Liver (tissue), 8 donors: ENCODE measurements at regions not wholly inside any gene's neighbourhood (a gene's known extent, or its start where the extent isn't known, plus 50 kb on each side); places are given as distances from the start of the nearest gene placed in this dataset.

Experiments
- DNase-seq: peaks from one replicate; pipeline ENCODE4 v3.0.0-alpha.2; 2017; ENCODE audit warnings: low spot score
- H3K27ac ChIP-seq, 2 donors: one replicate each; pipeline ENCODE4 v1.7.0; 2013; ENCODE audit warnings: inconsistent platforms in 2 of 2, low read length in 2 of 2, control low read depth in 1 of 2, low read depth in 1 of 2, mild to moderate bottlenecking in 1 of 2
- H3K27me3 ChIP-seq, 4 donors: one replicate each; pipeline versions ENCODE4 v1.6.1 to v1.7.0; 2013; ENCODE audit warnings: low read length in 3 of 4, inconsistent platforms in 1 of 4, mild to moderate bottlenecking in 1 of 4, moderate library complexity in 1 of 4; ENCODE audit not compliant: control insufficient read depth in 4 of 4, insufficient read depth in 4 of 4
- H3K36me3 ChIP-seq, 4 donors: one replicate each; pipeline versions ENCODE4 v1.6.1 to v1.7.0; 2013; ENCODE audit warnings: low read length in 3 of 4, mild to moderate bottlenecking in 3 of 4, low read depth in 1 of 4, moderate library complexity in 1 of 4; ENCODE audit not compliant: control insufficient read depth in 4 of 4, insufficient read depth in 3 of 4
- H3K4me1 ChIP-seq, 4 donors: one replicate each; pipeline versions ENCODE4 v1.6.1 to v1.7.0; 2013; ENCODE audit warnings: low read length in 3 of 4, mild to moderate bottlenecking in 3 of 4, moderate library complexity in 1 of 4; ENCODE audit not compliant: control insufficient read depth in 4 of 4, insufficient read depth in 4 of 4
- H3K4me3 ChIP-seq, 3 donors: one replicate each; pipeline versions ENCODE4 v1.6.1 to v1.7.0; 2013; ENCODE audit warnings: low read length in 3 of 3, control low read depth in 1 of 3, low read depth in 1 of 3, mild to moderate bottlenecking in 1 of 3
- H3K9ac ChIP-seq, 2 donors: one replicate each; pipeline ENCODE4 v1.7.0; 2013; ENCODE audit warnings: low read length in 2 of 2, mild to moderate bottlenecking in 2 of 2, moderate library complexity in 2 of 2, control low read depth in 1 of 2, low read depth in 1 of 2
- H3K9me3 ChIP-seq, 4 donors: one replicate each; pipeline versions ENCODE4 v1.6.1 to v1.7.0; 2013; ENCODE audit warnings: low read length in 3 of 4; ENCODE audit not compliant: control insufficient read depth in 4 of 4
- ATF3 ChIP-seq: IDR thresholded peaks from 2 replicates; pipeline ENCODE4 v1.6.1; 2016; ENCODE audit warnings: antibody characterized with exemption
- CTCF ChIP-seq: fragments of 150-350 bp; IDR thresholded peaks from 2 replicates; pipeline ENCODE4 v1.5.1; 2017; ENCODE audit warnings: improper control_type of control experiment, low read depth, low read length; ENCODE audit not compliant: missing input control
- EGR1 ChIP-seq, 2 donors: IDR thresholded peaks; 2 replicates each; pipeline ENCODE4 v1.6.1; 2016 to 2018; ENCODE audit warnings: antibody characterized with exemption in 2 of 2, low read depth in 2 of 2
- FOXA1 ChIP-seq: IDR thresholded peaks from 2 replicates; pipeline ENCODE4 v1.6.1; 2016; ENCODE audit warnings: antibody characterized with exemption
- FOXA2 ChIP-seq: IDR thresholded peaks from 2 replicates; pipeline ENCODE4 v1.6.1; 2016; ENCODE audit warnings: antibody characterized with exemption
- GABPA ChIP-seq, 2 donors: IDR thresholded peaks in 1 of 2; conservative IDR thresholded peaks in 1 of 2; 2 replicates each; pipeline ENCODE4 v1.6.1; 2016; ENCODE audit warnings: antibody characterized with exemption in 2 of 2, mild to moderate bottlenecking in 1 of 2, moderate library complexity in 1 of 2
- HNF4A ChIP-seq, 2 donors: conservative IDR thresholded peaks; 2 replicates each; pipeline ENCODE4 v1.6.1; 2016; ENCODE audit warnings: antibody characterized with exemption in 2 of 2, mild to moderate bottlenecking in 2 of 2
- HNF4G ChIP-seq: IDR thresholded peaks from 2 replicates; pipeline ENCODE4 v1.6.1; 2016; ENCODE audit warnings: antibody characterized with exemption
- JUND ChIP-seq, 2 donors: IDR thresholded peaks; 2 replicates each; pipeline ENCODE4 v1.6.1; 2016; ENCODE audit warnings: antibody characterized with exemption in 2 of 2
- MAX ChIP-seq: IDR thresholded peaks from 2 replicates; pipeline ENCODE4 v1.6.1; 2016; ENCODE audit warnings: antibody characterized with exemption
- NR2F2 ChIP-seq: IDR thresholded peaks from 2 replicates; pipeline ENCODE4 v1.6.1; 2016; ENCODE audit warnings: antibody characterized with exemption
- RAD21 ChIP-seq, 2 donors: IDR thresholded peaks; 2 replicates each; pipeline ENCODE4 v1.6.1; 2016; ENCODE audit warnings: antibody characterized with exemption in 2 of 2, mild to moderate bottlenecking in 2 of 2
- REST ChIP-seq: IDR thresholded peaks from 2 replicates; pipeline ENCODE4 v1.6.1; 2016; ENCODE audit warnings: antibody characterized with exemption, mild to moderate bottlenecking
- RXRA ChIP-seq, 2 donors: IDR thresholded peaks; 2 replicates each; pipeline ENCODE4 v1.6.1; 2017 to 2018; ENCODE audit warnings: antibody characterized with exemption in 2 of 2, mild to moderate bottlenecking in 1 of 2
- SP1 ChIP-seq: IDR thresholded peaks from 2 replicates; pipeline ENCODE4 v1.6.1; 2018; ENCODE audit warnings: antibody characterized with exemption, mild to moderate bottlenecking
- TAF1 ChIP-seq: conservative IDR thresholded peaks from 2 replicates; pipeline ENCODE4 v1.6.1; 2016; ENCODE audit warnings: antibody characterized with exemption, mild to moderate bottlenecking
- YY1 ChIP-seq: IDR thresholded peaks from 2 replicates; pipeline ENCODE4 v1.6.1; 2016; ENCODE audit warnings: antibody characterized with exemption, mild to moderate bottlenecking
- ZBTB33 ChIP-seq: IDR thresholded peaks from 2 replicates; pipeline ENCODE4 v1.6.1; 2016; ENCODE audit warnings: antibody characterized with exemption
- WGBS: extraction: QIAGEN DNeasy Blood & Tissue Kit; methylation state at CpG from one replicate; pipeline ENCODE4 v1.1.7; 2013; 5-methylcytosine and 5-hydroxymethylcytosine counted together
- donor health status: healthy.
- donor health status: healthy.
- donor health status: healthy.
- donor health status: healthy.
- donor health status: healthy.

GRCh38 chr4:57905965-57906364, 795.8 kb upstream of the IGFBP7 start:
- H3K4me1 ChIP-seq = no peaks in the 10 kb centered on the region
- H3K27ac ChIP-seq = no peak overlapping the region
- no peak for DNase-seq
- no peak for TF ChIP-seq CTCF
- TF ChIP-seq YY1 = no peak
- TF ChIP-seq FOXA2 = no peak
- no peak for TF ChIP-seq HNF4G
- no peak for TF ChIP-seq REST
- no peak for TF ChIP-seq NR2F2
- TF ChIP-seq EGR1 (IDR thresholded peaks at IDR 0.05; ENCODE audit: low read depth in 2 of 2) = no peak
- TF ChIP-seq ZBTB33 = no peak
- no peak for TF ChIP-seq TAF1
- TF ChIP-seq FOXA1 = no peak
- TF ChIP-seq SP1 = no peak
- TF ChIP-seq ATF3 = no peak
- no peak for TF ChIP-seq RXRA (IDR thresholded peaks at IDR 0.05)
- no peak for TF ChIP-seq JUND (IDR thresholded peaks at IDR 0.05)
- TF ChIP-seq GABPA (IDR thresholded peaks at IDR 0.05 in 1 of 2, conservative IDR thresholded peaks at IDR 0.05 in 1 of 2) = no peak
- no peak for TF ChIP-seq HNF4A (conservative IDR thresholded peaks at IDR 0.05)
- TF ChIP-seq RAD21 (IDR thresholded peaks at IDR 0.05) = no peak
- no peak for TF ChIP-seq MAX
- H3K27me3 ChIP-seq = no peaks in the 10 kb centered on the region
- WGBS = 88% methylated on average over 3 of the region's 3 CpGs
- H3K36me3 ChIP-seq = no peaks in the 10 kb centered on the region
- no peaks in the 10 kb centered on the region for H3K9me3 ChIP-seq
- no peak overlapping the region for H3K9ac ChIP-seq
- H3K4me3 ChIP-seq = no peak overlapping the region
